ENCODE measurements at regions not wholly inside any gene's neighbourhood (a gene's known extent, or its start where the extent isn't known, plus 50 kb on each side); places are given as distances from the start of the nearest gene placed in this dataset.

DNA sequence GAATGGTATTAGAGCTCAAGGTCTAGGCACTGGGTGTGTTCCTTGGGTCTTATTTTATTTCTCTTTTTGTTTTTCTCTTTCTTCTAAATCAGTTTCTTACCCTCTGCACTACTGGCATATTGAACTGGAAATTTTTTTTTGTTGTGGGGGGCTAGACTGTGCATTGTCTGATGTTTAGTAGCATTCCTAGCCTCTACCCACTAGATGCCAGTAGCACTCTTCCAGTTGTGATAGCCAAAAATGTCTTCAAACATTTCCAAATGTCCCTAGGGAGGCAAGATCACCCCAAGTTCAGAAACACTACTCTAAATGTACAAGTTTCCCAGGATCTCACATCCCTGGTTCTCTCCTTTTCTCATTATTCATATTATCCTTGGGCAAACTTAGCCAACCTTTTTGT lies 69.8 kb upstream of the AMOT start:
- ChIA-PET CTCF (no interaction called here), POLR2A (no interaction called here)

DNA sequence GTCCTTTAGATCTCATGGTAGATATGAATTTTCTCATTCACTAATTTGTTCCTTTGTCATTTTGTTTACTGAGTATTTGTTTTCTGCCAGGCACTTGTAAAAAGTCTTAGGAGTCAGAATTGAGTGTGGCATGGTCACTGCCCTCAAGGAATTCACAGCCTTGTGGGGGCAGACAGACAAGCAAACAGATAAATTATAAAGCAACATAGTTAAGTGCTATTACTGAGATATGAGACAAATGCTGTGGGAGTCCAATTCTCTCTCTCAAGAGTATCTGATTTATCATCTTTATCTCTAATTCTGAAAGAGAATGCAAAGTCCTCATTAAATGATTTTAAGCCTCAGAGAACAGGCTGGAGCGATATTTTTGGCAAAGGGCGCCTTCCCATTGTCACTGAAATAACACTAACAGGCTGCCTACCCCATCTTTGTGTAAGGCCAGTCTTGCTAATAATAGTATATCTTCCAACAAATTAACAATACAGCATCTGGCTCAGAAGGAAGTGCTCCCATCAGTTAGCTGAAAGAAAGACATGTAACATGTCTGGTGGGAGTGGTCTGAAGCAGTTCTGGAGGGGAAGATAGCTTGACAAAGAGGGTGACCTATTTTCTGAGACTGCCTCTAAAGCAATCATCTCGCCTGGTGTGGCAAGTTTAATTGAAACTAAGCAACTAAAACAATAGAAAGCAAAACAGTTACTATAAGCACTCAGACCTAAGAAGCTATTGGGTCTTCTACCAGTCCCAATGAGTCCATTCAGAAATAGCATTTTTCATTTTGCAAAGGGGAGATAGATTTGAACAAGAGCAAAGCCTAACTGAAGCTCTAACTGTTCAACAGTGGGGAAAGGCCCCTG lies 61.5 kb upstream of the AMOT start:
- ChIA-PET CTCF (no interaction called here), POLR2A (interaction anchor here (0.7 to 2.3 kb wide), 2 partner anchors 51 to 61 kb away, joined by 3 to 6 read pairs; partner anchors contain the start of gene AMOT)
- Histone ChIP-seq H3K4me1 (ENCODE audit: control insufficient read depth, insufficient read depth, low read length) (0 out of 2 replicates have a peak, but pooled peaks cover 2% of the 10 kb centered on the region), H3K9me3 (ENCODE audit: control insufficient read depth, insufficient read depth, low read depth, low read length) (no peaks in the 10 kb centered on the region), H3K27ac (ENCODE audit: extremely low read depth, low read depth, low read length) (peak overlapping the region; percentile 27; the same call in 1 of the 2 replicates), H3K36me3 (ENCODE audit: control insufficient read depth in 2 of 2, insufficient read depth in 1 of 2, low read length in 2 of 2) (no peaks in the 10 kb centered on the region), H3K4me3 (ENCODE audit: low read depth, low read length) (no peak overlapping the region)
- TF ChIP-seq ZNF146 (tag by site-specific recombination; IDR thresholded peaks at IDR 0.05) (no peak), ZNF121 (tag by site-specific recombination; IDR thresholded peaks at IDR 0.05) (no peak), ZNF157 (tag by site-specific recombination; IDR thresholded peaks at IDR 0.05) (no peak), ZNF670 (tag by site-specific recombination; IDR thresholded peaks at IDR 0.05; ENCODE audit: low read depth) (no peak), PRDM10 (tag by site-specific recombination; IDR thresholded peaks at IDR 0.05) (no peak), ZFP3 (tag by site-specific recombination; IDR thresholded peaks at IDR 0.05; ENCODE audit: low read depth) (no peak), ZNF169 (tag by site-specific recombination; IDR thresholded peaks at IDR 0.05) (no peak), ZNF529 (tag by site-specific recombination; IDR thresholded peaks at IDR 0.05; ENCODE audit: insufficient replicate concordance) (no peak), ZIC2 (tag by site-specific recombination; IDR thresholded peaks at IDR 0.05) (no peak), GLIS1 (tag by site-specific recombination; IDR thresholded peaks at IDR 0.05) (no peak), ZNF211 (tag by site-specific recombination; IDR thresholded peaks at IDR 0.05; ENCODE audit: low read depth) (no peak), ZNF350 (tag by site-specific recombination; IDR thresholded peaks at IDR 0.05) (no peak), ZSCAN23 (tag by site-specific recombination; IDR thresholded peaks at IDR 0.05) (no peak), ZNF558 (tag by site-specific recombination; IDR thresholded peaks at IDR 0.05) (no peak), KLF10 (tag by site-specific recombination; IDR thresholded peaks at IDR 0.05) (no peak)
- TF ChIP-seq, protein P1, sequence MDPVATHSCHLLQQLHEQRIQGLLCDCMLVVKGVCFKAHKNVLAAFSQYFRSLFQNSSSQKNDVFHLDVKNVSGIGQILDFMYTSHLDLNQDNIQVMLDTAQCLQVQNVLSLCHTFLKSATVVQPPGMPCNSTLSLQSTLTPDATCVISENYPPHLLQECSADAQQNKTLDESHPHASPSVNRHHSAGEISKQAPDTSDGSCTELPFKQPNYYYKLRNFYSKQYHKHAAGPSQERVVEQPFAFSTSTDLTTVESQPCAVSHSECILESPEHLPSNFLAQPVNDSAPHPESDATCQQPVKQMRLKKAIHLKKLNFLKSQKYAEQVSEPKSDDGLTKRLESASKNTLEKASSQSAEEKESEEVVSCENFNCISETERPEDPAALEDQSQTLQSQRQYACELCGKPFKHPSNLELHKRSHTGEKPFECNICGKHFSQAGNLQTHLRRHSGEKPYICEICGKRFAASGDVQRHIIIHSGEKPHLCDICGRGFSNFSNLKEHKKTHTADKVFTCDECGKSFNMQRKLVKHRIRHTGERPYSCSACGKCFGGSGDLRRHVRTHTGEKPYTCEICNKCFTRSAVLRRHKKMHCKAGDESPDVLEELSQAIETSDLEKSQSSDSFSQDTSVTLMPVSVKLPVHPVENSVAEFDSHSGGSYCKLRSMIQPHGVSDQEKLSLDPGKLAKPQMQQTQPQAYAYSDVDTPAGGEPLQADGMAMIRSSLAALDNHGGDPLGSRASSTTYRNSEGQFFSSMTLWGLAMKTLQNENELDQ (tag by site-specific recombination; IDR thresholded peaks at IDR 0.05; ENCODE audit: low read depth): no peak
- TF ChIP-seq, protein P2, sequence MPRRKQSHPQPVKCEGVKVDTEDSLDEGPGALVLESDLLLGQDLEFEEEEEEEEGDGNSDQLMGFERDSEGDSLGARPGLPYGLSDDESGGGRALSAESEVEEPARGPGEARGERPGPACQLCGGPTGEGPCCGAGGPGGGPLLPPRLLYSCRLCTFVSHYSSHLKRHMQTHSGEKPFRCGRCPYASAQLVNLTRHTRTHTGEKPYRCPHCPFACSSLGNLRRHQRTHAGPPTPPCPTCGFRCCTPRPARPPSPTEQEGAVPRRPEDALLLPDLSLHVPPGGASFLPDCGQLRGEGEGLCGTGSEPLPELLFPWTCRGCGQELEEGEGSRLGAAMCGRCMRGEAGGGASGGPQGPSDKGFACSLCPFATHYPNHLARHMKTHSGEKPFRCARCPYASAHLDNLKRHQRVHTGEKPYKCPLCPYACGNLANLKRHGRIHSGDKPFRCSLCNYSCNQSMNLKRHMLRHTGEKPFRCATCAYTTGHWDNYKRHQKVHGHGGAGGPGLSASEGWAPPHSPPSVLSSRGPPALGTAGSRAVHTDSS (tag by site-specific recombination; IDR thresholded peaks at IDR 0.05): no peak

More for the DNA sequence above, 69.8 kb upstream of the AMOT start:
- Histone ChIP-seq H3K4me1 (ENCODE audit: control insufficient read depth, insufficient read depth, low read length) (no peaks in the 10 kb centered on the region), H3K4me3 (ENCODE audit: low read depth, low read length) (no peak overlapping the region), H3K27ac (ENCODE audit: extremely low read depth, low read depth, low read length) (no peak overlapping the region), H3K36me3 (ENCODE audit: control insufficient read depth in 2 of 2, insufficient read depth in 1 of 2, low read length in 2 of 2) (no peaks in the 10 kb centered on the region), H3K9me3 (ENCODE audit: control insufficient read depth, insufficient read depth, low read depth, low read length) (no peaks in the 10 kb centered on the region)
- TF ChIP-seq ZNF837 (tag by site-specific recombination; IDR thresholded peaks at IDR 0.05): no peak
- TF ChIP-seq ZNF670 (tag by site-specific recombination; IDR thresholded peaks at IDR 0.05; ENCODE audit: low read depth): no peak
- TF ChIP-seq, protein P3, sequence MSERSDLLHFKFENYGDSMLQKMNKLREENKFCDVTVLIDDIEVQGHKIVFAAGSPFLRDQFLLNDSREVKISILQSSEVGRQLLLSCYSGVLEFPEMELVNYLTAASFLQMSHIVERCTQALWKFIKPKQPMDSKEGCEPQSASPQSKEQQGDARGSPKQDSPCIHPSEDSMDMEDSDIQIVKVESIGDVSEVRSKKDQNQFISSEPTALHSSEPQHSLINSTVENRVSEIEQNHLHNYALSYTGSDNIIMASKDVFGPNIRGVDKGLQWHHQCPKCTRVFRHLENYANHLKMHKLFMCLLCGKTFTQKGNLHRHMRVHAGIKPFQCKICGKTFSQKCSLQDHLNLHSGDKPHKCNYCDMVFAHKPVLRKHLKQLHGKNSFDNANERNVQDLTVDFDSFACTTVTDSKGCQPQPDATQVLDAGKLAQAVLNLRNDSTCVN (tag by site-specific recombination; optimal IDR thresholded peaks at IDR 0.05): no peak
- no peak for TF ChIP-seq ZBTB17 (tag by site-specific recombination; IDR thresholded peaks at IDR 0.05)
- no peak for TF ChIP-seq ZFP3 (tag by site-specific recombination; IDR thresholded peaks at IDR 0.05; ENCODE audit: low read depth)

All from HEK293 (cell line).